T-helper 2 cell treated with Interferon-gamma antibody and Interleukin-4, amounts not matched to agents 5 μg/mL and 100 μg/mL, for 36 hours (primary cell): ENCODE measurements at regions not wholly inside any gene's neighbourhood (a gene's known extent, or its start where the extent isn't known, plus 50 kb on each side); places are given as distances from the start of the nearest gene placed in this dataset.

Source experiments
- DNase-seq: peaks from one replicate; pipeline ENCODE4 v3.0.0; 2021; ENCODE audit warnings: low spot score
- H3K27ac Mint-ChIP-seq: one replicate; pipeline ENCODE4 v1.8.0; 2021; ENCODE audit warnings: mild to moderate bottlenecking, mixed read lengths
- H3K27me3 Mint-ChIP-seq: one replicate; pipeline ENCODE4 v1.8.0; 2021; ENCODE audit warnings: low read depth, mixed read lengths
- H3K36me3 Mint-ChIP-seq: one replicate; pipeline ENCODE4 v1.8.0; 2021; ENCODE audit warnings: low read depth, mixed read lengths
- H3K4me1 Mint-ChIP-seq: one replicate; pipeline ENCODE4 v1.8.0; 2021; ENCODE audit warnings: low read depth, mixed read lengths
- H3K4me3 Mint-ChIP-seq: one replicate; pipeline ENCODE4 v1.8.0; 2022; ENCODE audit warnings: mild to moderate bottlenecking, moderate library complexity, mixed read lengths
- H3K9me3 Mint-ChIP-seq: one replicate; pipeline ENCODE4 v1.8.0; 2021; ENCODE audit warnings: mixed read lengths

GRCh38 chr6:12505486-12505885, 211.1 kb upstream of the PHACTR1 start:
- H3K4me1 Mint-ChIP-seq: no peaks in the 10 kb centered on the region
- peaks cover 4% of the 10 kb centered on the region for H3K27me3 Mint-ChIP-seq
- no peak overlapping the region for H3K27ac Mint-ChIP-seq
- no peak overlapping the region for H3K4me3 Mint-ChIP-seq
- no peaks in the 10 kb centered on the region for H3K36me3 Mint-ChIP-seq
- no peak for DNase-seq
- H3K9me3 Mint-ChIP-seq: peaks cover 8% of the 10 kb centered on the region

GRCh38 chr6:12506159-12506558, 210.4 kb upstream of the PHACTR1 start:
- no peaks in the 10 kb centered on the region for H3K36me3 Mint-ChIP-seq
- no peaks in the 10 kb centered on the region for H3K4me1 Mint-ChIP-seq
- no peak overlapping the region for H3K4me3 Mint-ChIP-seq
- peaks cover 4% of the 10 kb centered on the region for H3K27me3 Mint-ChIP-seq
- no peak overlapping the region for H3K27ac Mint-ChIP-seq
- peaks cover 8% of the 10 kb centered on the region for H3K9me3 Mint-ChIP-seq
- DNase-seq: no peak

GRCh38 chr6:12507636-12508035, 208.9 kb upstream of the PHACTR1 start:
- no peaks in the 10 kb centered on the region for H3K4me1 Mint-ChIP-seq
- no peak overlapping the region for H3K4me3 Mint-ChIP-seq
- DNase-seq: no peak
- no peaks in the 10 kb centered on the region for H3K36me3 Mint-ChIP-seq
- H3K27me3 Mint-ChIP-seq: peaks cover 6% of the 10 kb centered on the region
- no peak overlapping the region for H3K27ac Mint-ChIP-seq
- peaks cover 8% of the 10 kb centered on the region for H3K9me3 Mint-ChIP-seq

DNA sequence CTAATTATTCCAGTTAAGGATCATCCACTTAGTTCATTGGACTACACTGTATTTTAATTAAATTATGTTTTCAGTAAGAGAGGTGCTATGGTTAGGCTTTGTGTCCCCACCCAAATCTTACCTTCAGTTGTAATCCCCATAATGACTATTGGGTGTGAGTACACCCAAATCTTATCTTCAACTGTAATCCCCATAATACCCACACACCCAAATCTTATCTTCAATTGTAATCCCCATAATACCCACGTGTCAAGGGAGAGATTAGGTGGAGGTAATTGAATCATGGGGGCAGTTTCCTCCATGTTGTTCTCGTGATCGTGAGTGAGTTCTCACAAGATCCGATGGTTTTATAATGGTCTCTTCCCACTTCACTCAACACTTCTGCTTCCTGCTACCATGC, 208.0 kb upstream of the PHACTR1 start:
- Mint-ChIP-seq H3K36me3 (no peaks in the 10 kb centered on the region), H3K27ac (no peak overlapping the region), H3K27me3 (peaks cover 6% of the 10 kb centered on the region), H3K4me1 (no peaks in the 10 kb centered on the region), H3K4me3 (no peak overlapping the region), H3K9me3 (peaks cover 8% of the 10 kb centered on the region)
- DNase-seq: no peak

- H3K4me3 Mint-ChIP-seq: no peak overlapping the region
- no peak for DNase-seq
- H3K36me3 Mint-ChIP-seq: no peaks in the 10 kb centered on the region
- H3K9me3 Mint-ChIP-seq: peaks cover 8% of the 10 kb centered on the region
- peaks cover 6% of the 10 kb centered on the region for H3K27me3 Mint-ChIP-seq
- no peak overlapping the region for H3K27ac Mint-ChIP-seq
- no peaks in the 10 kb centered on the region for H3K4me1 Mint-ChIP-seq
These were observed 207.5 kb upstream of the PHACTR1 start for GRCh38 chr6:12509060-12509459.

- Mint-ChIP-seq H3K9me3 (no peaks in the 10 kb centered on the region), H3K27me3 (peaks cover 3% of the 10 kb centered on the region), H3K36me3 (no peaks in the 10 kb centered on the region), H3K4me3 (no peak overlapping the region), H3K4me1 (peaks cover 2% of the 10 kb centered on the region), H3K27ac (no peak overlapping the region)
- no peak for DNase-seq
These were observed 200.5 kb upstream of the PHACTR1 start for GRCh38 chr6:12516070-12516469.

- Mint-ChIP-seq H3K27me3 (peaks cover 10% of the 10 kb centered on the region), H3K9me3 (peaks cover 5% of the 10 kb centered on the region), H3K27ac (no peak overlapping the region), H3K4me3 (no peak overlapping the region), H3K36me3 (no peaks in the 10 kb centered on the region), H3K4me1 (peaks cover 4% of the 10 kb centered on the region)
- no peak for DNase-seq
These were observed 194.2 kb upstream of the PHACTR1 start for GRCh38 chr6:12522347-12522746.

DNA sequence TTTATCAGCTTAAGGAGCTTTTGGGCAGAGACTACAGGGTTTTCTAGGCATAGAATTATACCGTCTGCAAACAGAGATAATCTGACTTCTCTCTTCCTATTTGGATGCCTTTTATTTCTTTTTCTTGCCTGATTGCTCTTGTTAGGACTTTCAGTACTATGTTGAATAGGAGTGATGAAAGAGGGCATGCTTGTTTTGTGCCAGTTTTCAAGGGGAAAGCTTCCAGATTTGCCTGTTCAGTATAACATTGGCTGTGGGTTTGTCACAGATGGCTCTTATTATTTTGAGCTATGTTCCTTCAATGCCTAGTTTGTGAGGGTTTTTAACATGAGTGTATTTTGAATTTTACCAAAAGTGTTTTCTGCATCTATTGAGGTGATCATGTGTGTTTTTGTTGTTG, 192.8 kb upstream of the PHACTR1 start:
- no peak overlapping the region for H3K4me3 Mint-ChIP-seq
- no peaks in the 10 kb centered on the region for H3K36me3 Mint-ChIP-seq
- no peak for DNase-seq
- no peak overlapping the region for H3K27ac Mint-ChIP-seq
- H3K4me1 Mint-ChIP-seq: peaks cover 7% of the 10 kb centered on the region
- peaks cover 9% of the 10 kb centered on the region for H3K27me3 Mint-ChIP-seq
- H3K9me3 Mint-ChIP-seq: peaks cover 5% of the 10 kb centered on the region

- no peak overlapping the region for H3K27ac Mint-ChIP-seq
- peaks cover 11% of the 10 kb centered on the region for H3K4me1 Mint-ChIP-seq
- no peaks in the 10 kb centered on the region for H3K36me3 Mint-ChIP-seq
- H3K9me3 Mint-ChIP-seq: peaks cover 5% of the 10 kb centered on the region
- no peak for DNase-seq
- H3K4me3 Mint-ChIP-seq: no peak overlapping the region
- H3K27me3 Mint-ChIP-seq: peaks cover 9% of the 10 kb centered on the region
These were observed 191.3 kb upstream of the PHACTR1 start for GRCh38 chr6:12525276-12525675.

DNA sequence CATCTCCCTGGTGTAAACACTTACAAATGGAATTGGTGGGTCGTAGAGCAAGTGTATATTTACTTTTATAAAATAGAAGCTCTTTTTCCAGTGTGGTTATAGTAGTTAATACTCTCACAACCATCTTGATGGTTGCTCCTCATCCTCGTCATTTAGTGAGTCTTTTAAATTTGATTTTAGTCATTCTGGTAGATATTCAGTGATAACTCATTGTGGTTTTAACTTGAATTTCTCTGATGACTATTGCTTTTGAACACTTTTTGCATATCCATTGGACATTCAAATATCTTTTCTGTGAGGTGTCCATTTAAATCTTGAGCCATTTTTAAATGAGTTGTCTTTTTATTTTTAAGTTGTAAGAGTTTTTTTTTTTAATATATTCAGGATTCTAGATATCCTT, 189.2 kb upstream of the PHACTR1 start:
- Mint-ChIP-seq H3K27me3 (peaks cover 11% of the 10 kb centered on the region), H3K4me1 (peaks cover 11% of the 10 kb centered on the region), H3K9me3 (peaks cover 5% of the 10 kb centered on the region), H3K36me3 (no peaks in the 10 kb centered on the region), H3K27ac (no peak overlapping the region), H3K4me3 (no peak overlapping the region)
- no peak for DNase-seq

GRCh38 chr6:12528136-12528535, 188.4 kb upstream of the PHACTR1 start:
- peaks cover 11% of the 10 kb centered on the region for H3K4me1 Mint-ChIP-seq
- no peaks in the 10 kb centered on the region for H3K36me3 Mint-ChIP-seq
- no peak overlapping the region for H3K27ac Mint-ChIP-seq
- H3K27me3 Mint-ChIP-seq: peaks cover 11% of the 10 kb centered on the region
- H3K9me3 Mint-ChIP-seq: peaks cover 5% of the 10 kb centered on the region
- no peak for DNase-seq
- H3K4me3 Mint-ChIP-seq: no peak overlapping the region

GRCh38 chr6:12528581-12529363, 187.8 kb upstream of the PHACTR1 start:
- peaks cover 7% of the 10 kb centered on the region for H3K27me3 Mint-ChIP-seq
- H3K4me3 Mint-ChIP-seq: no peak overlapping the region
- H3K9me3 Mint-ChIP-seq: peaks cover 5% of the 10 kb centered on the region
- no peak overlapping the region for H3K27ac Mint-ChIP-seq
- H3K4me1 Mint-ChIP-seq: peaks cover 11% of the 10 kb centered on the region
- DNase-seq: no peak
- H3K36me3 Mint-ChIP-seq: no peaks in the 10 kb centered on the region

GRCh38 chr6:12529364-12530019, 187.1 kb upstream of the PHACTR1 start:
- H3K4me3 Mint-ChIP-seq: no peak overlapping the region
- peaks cover 11% of the 10 kb centered on the region for H3K4me1 Mint-ChIP-seq
- H3K27ac Mint-ChIP-seq: no peak overlapping the region
- no peak for DNase-seq
- H3K9me3 Mint-ChIP-seq: peaks cover 3% of the 10 kb centered on the region
- H3K27me3 Mint-ChIP-seq: peaks cover 4% of the 10 kb centered on the region
- H3K36me3 Mint-ChIP-seq: no peaks in the 10 kb centered on the region

GRCh38 chr6:12530345-12530744, 186.2 kb upstream of the PHACTR1 start:
- Mint-ChIP-seq H3K36me3 (no peaks in the 10 kb centered on the region), H3K9me3 (no peaks in the 10 kb centered on the region), H3K27ac (no peak overlapping the region), H3K4me1 (peaks cover 11% of the 10 kb centered on the region), H3K27me3 (peaks cover 2% of the 10 kb centered on the region), H3K4me3 (no peak overlapping the region)
- no peak for DNase-seq
